SKM-1 treated with dmso at 0.1 percent for 144 hours (cell line): ENCODE measurements at regions not wholly inside any gene's neighbourhood (a gene's known extent, or its start where the extent isn't known, plus 50 kb on each side); places are given as distances from the start of the nearest gene placed in this dataset.

Experiments
- DNase-seq: peaks from one replicate; lab custom pipeline; 2025; ENCODE audit not compliant: unreplicated experiment; lab: John Stamatoyannopoulos, UW

- DNase-seq: no peak
Observed at GRCh38 chr5:26681861-26682260, 356.5 kb downstream of the CDH9 start.

- no peak for DNase-seq
Observed at GRCh38 chr5:26674846-26675245, 363.5 kb downstream of the CDH9 start.

DNA sequence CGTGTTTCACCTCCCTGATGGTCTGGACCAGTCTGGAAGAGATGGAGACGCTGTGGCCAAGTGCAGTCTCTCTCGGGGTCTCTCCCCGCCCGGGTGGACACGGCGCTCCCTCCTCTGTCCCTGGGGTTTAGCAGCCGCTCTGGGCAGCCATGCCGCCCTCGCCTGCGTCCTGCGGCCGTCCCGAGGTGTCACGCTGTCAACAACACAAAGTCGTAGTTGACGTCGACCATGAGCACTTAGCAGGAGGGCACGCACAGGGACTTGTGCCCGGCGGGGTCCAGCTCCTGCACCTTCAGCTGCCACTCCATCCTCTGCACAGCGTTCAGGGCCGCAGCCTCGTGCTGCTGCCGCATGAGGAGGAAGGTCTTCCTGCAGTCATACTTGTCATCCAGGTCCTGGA, 368.9 kb downstream of the CDH9 start:
- DNase-seq: no peak

GRCh38 chr5:26669031-26669430, 369.4 kb downstream of the CDH9 start:
- DNase-seq: no peak

DNA sequence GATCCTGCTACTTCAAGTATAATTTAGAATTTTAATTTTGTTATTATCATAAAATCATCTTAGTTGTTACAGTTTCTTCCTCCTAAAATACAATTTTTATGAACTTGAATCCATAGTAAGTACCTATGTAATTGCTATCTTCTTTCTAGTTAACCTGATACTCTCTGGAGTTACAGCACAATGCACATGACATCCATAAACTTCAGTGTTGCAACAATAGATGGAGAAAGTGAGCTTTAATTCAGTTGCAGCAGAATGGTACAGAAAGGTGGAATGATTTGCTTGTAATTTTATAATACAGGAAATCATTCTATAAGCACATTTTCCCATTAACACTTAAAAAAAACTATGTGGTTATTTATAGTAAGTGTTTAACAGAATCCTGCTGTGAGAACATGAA, 372.0 kb downstream of the CDH9 start:
- no peak for DNase-seq

- no peak for DNase-seq
Observed at GRCh38 chr5:26663500-26663899, 374.9 kb downstream of the CDH9 start.

- no peak for DNase-seq
Observed at GRCh38 chr5:26662806-26663360, 375.5 kb downstream of the CDH9 start.

DNA sequence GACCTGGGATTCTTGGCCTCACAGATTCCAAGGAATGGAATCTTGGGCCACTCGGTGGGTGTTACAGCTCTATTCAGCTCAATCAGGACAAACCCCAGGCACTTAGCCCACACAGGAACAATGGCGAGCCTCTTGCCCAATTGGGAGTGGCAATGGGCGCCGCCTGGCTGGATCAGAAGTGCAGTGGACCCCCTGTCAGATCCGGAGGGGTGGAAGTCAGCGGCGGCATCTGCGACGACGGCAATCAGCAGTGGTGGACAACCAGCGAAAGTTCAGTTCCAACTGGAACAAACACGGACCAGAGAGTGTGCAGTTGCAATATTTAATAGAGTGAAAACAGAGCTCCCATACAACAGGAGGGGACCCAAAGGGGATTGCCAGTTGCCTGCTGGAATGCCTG, 378.3 kb downstream of the CDH9 start:
- no peak for DNase-seq

DNA sequence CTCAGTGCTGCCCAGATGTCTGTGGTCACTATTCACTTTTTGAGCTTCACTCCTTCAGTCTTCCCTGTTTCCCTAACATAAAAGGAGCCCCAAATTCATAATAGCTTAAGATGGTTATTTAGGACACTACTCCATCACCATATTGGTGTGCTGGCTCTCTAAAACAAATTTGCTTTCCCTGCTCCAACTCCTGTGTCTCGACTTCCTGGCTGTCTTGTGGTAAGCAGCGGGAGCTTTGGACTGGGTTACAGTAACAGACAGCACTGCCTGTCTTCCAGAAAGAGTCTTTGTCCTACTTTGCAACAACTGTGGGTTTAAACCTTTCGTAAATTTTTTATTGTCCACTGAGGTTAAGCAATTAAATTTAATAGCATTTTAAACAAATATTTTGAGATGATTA, 389.4 kb downstream of the CDH9 start:
- DNase-seq: no peak

- DNase-seq: no peak
Observed at GRCh38 chr5:26647781-26648180, 390.6 kb downstream of the CDH9 start.

GRCh38 chr5:26645659-26646058, 392.7 kb downstream of the CDH9 start:
- DNase-seq: no peak

DNA sequence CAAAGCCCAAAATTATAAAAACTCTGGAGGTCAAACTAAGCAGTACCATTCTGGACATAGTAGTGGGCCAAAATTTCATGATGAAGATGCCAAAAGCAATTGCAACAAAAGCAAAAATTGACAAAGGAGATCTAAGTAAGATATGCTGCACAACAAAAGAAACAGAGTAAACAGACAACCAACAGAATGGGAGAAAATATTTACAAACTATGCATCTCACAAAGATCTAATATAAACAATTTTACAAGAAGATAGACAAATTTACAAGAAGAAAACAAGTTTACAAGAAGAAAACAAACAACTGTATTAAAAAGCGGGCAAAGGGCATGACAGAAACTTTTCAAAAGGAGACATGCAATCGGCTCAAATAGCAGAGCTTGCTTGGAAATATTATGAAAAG, 396.9 kb downstream of the CDH9 start:
- no peak for DNase-seq

- DNase-seq: no peak
Observed at GRCh38 chr5:26625099-26625498, 413.3 kb downstream of the CDH9 start.

DNA sequence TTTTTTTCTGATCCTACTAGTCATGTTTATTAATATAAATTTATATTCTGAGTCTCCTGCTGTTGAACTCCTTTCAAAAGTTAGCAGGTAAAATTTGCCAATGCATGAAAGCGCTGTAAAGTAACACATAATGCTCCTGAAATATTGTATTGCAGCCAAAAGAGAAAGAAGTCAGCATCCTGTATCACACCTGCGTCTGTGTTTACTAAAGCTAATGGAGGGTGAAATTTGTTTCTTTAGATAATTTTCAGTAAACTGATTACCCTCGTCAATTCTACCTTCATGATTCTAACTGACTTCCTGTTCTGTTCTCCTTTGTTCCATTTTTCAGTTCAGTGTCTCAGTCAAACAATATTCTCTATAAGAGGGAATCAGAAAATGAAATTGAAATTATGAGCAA, 415.4 kb downstream of the CDH9 start:
- DNase-seq: no peak

DNA sequence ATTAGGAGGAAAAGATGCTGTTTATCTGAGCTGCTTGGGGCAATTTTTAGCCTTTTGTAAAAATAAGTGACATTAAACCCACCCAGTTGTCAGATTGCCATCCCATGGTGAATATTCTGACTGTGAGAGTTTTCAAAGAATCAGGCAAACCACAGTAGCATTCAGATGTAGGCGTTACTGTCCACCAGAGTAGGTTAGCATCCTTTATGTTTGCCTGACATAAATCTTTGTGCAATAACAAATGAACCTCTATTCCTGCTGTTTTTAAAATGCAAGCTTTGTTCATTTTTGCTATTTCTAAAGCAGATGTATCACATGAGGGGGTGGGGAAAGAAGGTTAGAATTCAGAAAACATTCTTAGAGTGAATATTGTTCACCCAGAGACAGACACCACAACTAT, 427.8 kb downstream of the CDH9 start:
- DNase-seq: no peak

DNA sequence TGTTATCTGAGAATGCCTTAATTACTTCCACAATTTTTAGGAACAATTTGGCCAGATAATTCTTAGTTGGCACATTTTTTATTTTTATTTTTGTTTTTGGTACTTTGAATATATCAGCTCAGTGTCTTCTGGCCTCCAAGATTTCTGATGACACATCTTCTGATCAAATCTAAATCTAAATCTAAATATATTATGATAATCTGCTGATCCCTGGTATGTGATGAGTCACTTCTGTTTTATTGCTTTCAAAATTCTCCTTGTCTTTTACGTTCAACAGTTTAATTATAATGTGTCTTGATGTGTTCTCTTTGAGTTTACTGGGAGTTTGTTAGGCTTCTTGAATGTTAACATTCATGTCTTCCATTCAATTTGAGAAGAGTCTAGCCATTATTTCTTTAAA, 436.8 kb downstream of the CDH9 start:
- no peak for DNase-seq

GRCh38 chr5:26582350-26583045, 455.9 kb downstream of the CDH9 start:
- DNase-seq: no peak

DNA sequence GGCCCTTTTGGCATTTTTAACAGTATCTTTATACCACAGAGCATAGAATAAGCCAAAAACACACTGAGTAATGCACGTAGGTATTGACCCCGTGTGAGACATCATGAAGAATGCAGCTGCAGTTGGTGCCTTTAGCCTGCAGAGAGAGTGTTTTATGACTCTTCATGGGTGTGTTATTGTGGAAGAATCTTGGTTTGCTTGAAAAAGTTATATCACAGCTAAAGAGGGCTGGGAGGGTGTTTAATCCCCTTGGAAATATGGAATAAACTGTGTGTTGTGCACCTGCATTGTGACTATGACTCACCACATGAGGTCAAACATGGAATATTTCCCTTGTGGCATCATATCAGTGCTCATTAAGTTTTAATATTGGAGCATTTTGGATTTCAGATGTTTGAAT, 458.7 kb downstream of the CDH9 start:
- DNase-seq: no peak

DNA sequence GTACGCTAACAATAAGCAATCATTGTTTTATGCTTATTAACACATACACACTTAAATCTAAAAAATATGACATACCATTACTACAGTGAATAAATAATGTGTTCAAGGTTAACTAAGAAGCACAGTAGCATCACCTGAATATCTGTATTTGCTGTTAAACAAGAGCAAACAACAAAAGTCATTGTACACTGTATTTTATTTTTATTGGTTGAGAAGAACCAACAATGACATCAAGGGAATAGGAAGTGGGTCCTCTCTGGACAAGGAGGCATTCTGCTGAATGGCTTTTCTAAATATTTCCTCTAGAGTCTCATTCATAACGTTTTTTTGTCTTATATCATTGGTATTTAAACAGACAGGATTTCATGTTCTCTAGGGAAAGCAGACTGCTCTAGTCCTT, 460.4 kb downstream of the CDH9 start:
- no peak for DNase-seq

GRCh38 chr5:26572480-26572879, 465.9 kb downstream of the CDH9 start:
- DNase-seq: no peak

GRCh38 chr5:26569929-26570258, 468.5 kb downstream of the CDH9 start:
- DNase-seq: no peak

GRCh38 chr5:26569241-26569928, 469.0 kb downstream of the CDH9 start:
- DNase-seq: no peak

DNA sequence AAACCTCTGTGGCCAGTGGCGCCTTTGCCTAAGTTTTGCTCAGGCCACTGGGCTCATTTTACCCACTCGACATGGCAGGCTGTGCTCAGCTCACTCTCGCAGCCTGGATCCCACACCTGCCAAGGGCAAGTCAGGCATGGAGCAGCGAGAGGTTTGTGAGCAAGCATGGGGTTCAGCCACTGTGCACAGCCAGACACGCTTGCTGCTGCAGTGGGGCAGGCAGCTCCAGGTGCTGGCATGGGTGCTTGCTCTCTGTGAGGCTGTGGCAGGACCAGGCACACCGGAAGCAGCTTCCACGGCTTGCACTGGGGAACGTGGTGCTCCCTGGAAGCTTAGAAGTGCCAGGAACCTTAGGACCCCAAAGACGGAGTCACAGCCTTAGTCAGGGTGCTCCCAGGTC, 470.1 kb downstream of the CDH9 start:
- no peak for DNase-seq
